Endothelial cell of umbilical vein (primary cell): ENCODE measurements at regions not wholly inside any gene's neighbourhood (a gene's known extent, or its start where the extent isn't known, plus 50 kb on each side); places are given as distances from the start of the nearest gene placed in this dataset.

ENCODE experiments used
- BruUV-seq: library from RNA; stranded (reverse); fragments of 400-500 nt; replicated peaks from 2 replicates; lab custom pipeline; 2021; lab: Mats Ljungman, UMichigan
- CTCF ChIA-PET: fragments of 300-600, 350-600 bp; sonication (Branson Sonifier 250); formaldehyde crosslinking; loops from one replicate; lab custom pipeline; 2021; ENCODE audit warnings: antibody characterized with exemption, inconsistent platforms; lab: Charles Lee
- POLR2A ChIA-PET: fragments of 300-600, 350-600 bp; sonication (Branson Sonifier 250); formaldehyde crosslinking; loops from one replicate; lab custom pipeline; 2021; ENCODE audit warnings: antibody characterized with exemption, inconsistent platforms; lab: Charles Lee
- DNase-seq: peaks from one replicate; pipeline ENCODE4 v3.0.0-alpha.2; 2011; ENCODE audit warnings: low read depth, low spot score
- FAIRE-seq: peaks from 2 replicates; lab custom pipeline; 2011; peaks lifted over from hg19 to GRCh38; lab: Jason Lieb, UNC
- H2AFZ ChIP-seq: 2 replicates; pipeline ENCODE4 v1.6.0; 2012; ENCODE audit warnings: low read depth, low read length, control low read depth, inconsistent platforms
- H3K27ac ChIP-seq: 2 replicates; pipeline ENCODE4 v1.5.1; 2011; ENCODE audit warnings: low read depth, mild to moderate bottlenecking, control low read depth, low read length, moderate library complexity; ENCODE audit not compliant: insufficient read depth
- H3K27me3 ChIP-seq, 2 experiments: 2 replicates each; pipeline versions ENCODE4 v1.6.0 to v1.6.1; 2011; ENCODE audit warnings: low read length in 2 of 2, mixed read lengths in 1 of 2; ENCODE audit not compliant: control insufficient read depth in 2 of 2, insufficient read depth in 2 of 2
- H3K36me3 ChIP-seq, 2 experiments: 2 replicates in 1 of 2; 3 replicates in 1 of 2; pipeline ENCODE4 v1.5.1; 2011; ENCODE audit warnings: low read length in 2 of 2, mild to moderate bottlenecking in 1 of 2, moderate library complexity in 1 of 2; ENCODE audit not compliant: control insufficient read depth in 2 of 2, insufficient read depth in 2 of 2; ENCODE audit errors: extremely low read depth in 1 of 2
- H3K4me1 ChIP-seq: 3 replicates; pipeline ENCODE4 v1.5.1; 2011; ENCODE audit warnings: mild to moderate bottlenecking, low read length; ENCODE audit not compliant: control insufficient read depth, insufficient read depth; ENCODE audit errors: extremely low read depth
- H3K4me2 ChIP-seq: 2 replicates; pipeline ENCODE4 v1.6.1; 2011; ENCODE audit warnings: low read length, control low read depth, mixed read lengths; ENCODE audit not compliant: insufficient read depth
- H3K4me3 ChIP-seq, 3 experiments: fragments of 200-600 bp in 1 of 3; sonication (generic), shearing (Covaris generic) in 1 of 3; replicated peaks in 1 of 3; 2 replicates each; pipeline ENCODE4 v1.5.1; 2011 to 2016; ENCODE audit warnings: control low read depth in 3 of 3, low read length in 3 of 3, mild to moderate bottlenecking in 2 of 3, inconsistent platforms in 1 of 3, low read depth in 1 of 3, moderate library complexity in 1 of 3; ENCODE audit not compliant: insufficient read depth in 1 of 3
- H3K79me2 ChIP-seq: 2 replicates; pipeline ENCODE4 v1.6.0; 2012; ENCODE audit warnings: low read length, inconsistent platforms; ENCODE audit not compliant: control insufficient read depth, insufficient read depth
- H3K9ac ChIP-seq: replicated peaks from 2 replicates; pipeline ENCODE3; 2011; ENCODE audit warnings: low read length, control low read depth; ENCODE audit not compliant: insufficient read depth; ENCODE audit errors: extremely low read depth
- H3K9me1 ChIP-seq: replicated peaks from 3 replicates; pipeline ENCODE4 v1.6.0; 2011; ENCODE audit warnings: mild to moderate bottlenecking, low read length; ENCODE audit not compliant: control insufficient read depth, insufficient read depth; ENCODE audit errors: extremely low read depth
- H3K9me3 ChIP-seq: replicated peaks from 2 replicates; pipeline ENCODE4 v1.5.1; 2012; ENCODE audit warnings: low read length, inconsistent platforms; ENCODE audit not compliant: control insufficient read depth, insufficient read depth
- H4K20me1 ChIP-seq: replicated peaks from 2 replicates; pipeline ENCODE3; 2011; ENCODE audit warnings: mild to moderate bottlenecking, low read length; ENCODE audit not compliant: control insufficient read depth, insufficient read depth; ENCODE audit errors: extremely low read depth
- EZH2 ChIP-seq: IDR thresholded peaks from 2 replicates; pipeline ENCODE4 v1.6.1; 2012; ENCODE audit warnings: borderline replicate concordance, low read depth, mild to moderate bottlenecking, moderate library complexity, low read length, inconsistent platforms; ENCODE audit not compliant: severe bottlenecking
- FOS ChIP-seq: IDR thresholded peaks from 2 replicates; pipeline ENCODE4 v1.6.1; 2011; ENCODE audit warnings: mild to moderate bottlenecking, low read length, moderate library complexity, borderline replicate concordance; ENCODE audit not compliant: insufficient read depth
- GATA2 ChIP-seq: IDR thresholded peaks from 2 replicates; pipeline ENCODE4 v1.7.0; 2011; ENCODE audit warnings: low read depth, mild to moderate bottlenecking, moderate library complexity, mixed read lengths, low read length; ENCODE audit not compliant: insufficient read length, insufficient read depth
- JUN ChIP-seq: IDR thresholded peaks from 2 replicates; pipeline ENCODE4 v1.6.1; 2011; ENCODE audit warnings: borderline replicate concordance, low read depth; ENCODE audit not compliant: insufficient read length, insufficient read depth
- MYC ChIP-seq: IDR thresholded peaks from one replicate; pipeline ENCODE4 v1.6.1; 2011; ENCODE audit warnings: mild to moderate bottlenecking, low read depth, low read length
- POLR2A ChIP-seq: IDR thresholded peaks from 2 replicates; pipeline ENCODE4 v1.6.1; 2012; ENCODE audit warnings: low read depth, mild to moderate bottlenecking, control low read depth, low read length
- POLR2AphosphoS5 ChIP-seq: IDR thresholded peaks from 2 replicates; pipeline ENCODE4 v1.6.1; 2012; ENCODE audit warnings: low read depth, mild to moderate bottlenecking, control low read depth, low read length, moderate library complexity; ENCODE audit not compliant: insufficient read depth
- dilution Hi-C: fragments of 300-500 bp; cut with MboI; formaldehyde crosslinking; loops from one replicate; pipeline ENCODE4 v1.15.0; 2019; ENCODE audit warnings: low sequenced_read_pairs; ENCODE audit not compliant: extremely low pct_ligation_motif_present
- intact Hi-C: fragments of 100-400 bp; cut with micrococcal nuclease; formaldehyde crosslinking; loops from one replicate; pipeline ENCODE4 v1.10.0; 2022
- TF ChIP-seq, protein P1 (sequence below), 2 donors: IDR thresholded peaks; 1 replicate in 1 of 2; 2 replicates in 1 of 2; pipeline ENCODE4 v1.5.1; 2011; ENCODE audit warnings: low read length in 2 of 2, mild to moderate bottlenecking in 2 of 2, moderate library complexity in 2 of 2, control low read depth in 1 of 2, inconsistent platforms in 1 of 2, low read depth in 1 of 2; ENCODE audit not compliant: insufficient read depth in 1 of 2; ENCODE audit errors: extremely low read depth in 1 of 2
- TF ChIP-seq, protein P2 (sequence below): IDR thresholded peaks from 2 replicates; pipeline ENCODE4 v1.6.1; 2011; ENCODE audit not compliant: insufficient read depth, insufficient read length

GRCh38 chr9:4400731-4401130, 89.5 kb upstream of the SLC1A1 start:
- CTCF ChIA-PET, result interaction anchor here (0.9 kb wide), 1 partner anchor 240 kb away, joined by 4 read pairs; no protein-coding TSS in a partner anchor
- dilution Hi-C loops, result no loop called here
- no peak for FAIRE-seq

GRCh38 chr9:4397917-4398316, 92.4 kb upstream of the SLC1A1 start:
- H3K27me3 ChIP-seq, result no peaks in the 10 kb centered on the region
- H4K20me1 ChIP-seq, result no peaks in the 10 kb centered on the region
- no peak overlapping the region for H3K4me3 ChIP-seq
- no peak for TF ChIP-seq GATA2
- no peak for TF ChIP-seq EZH2
- TF ChIP-seq MYC, result no peak
- no peak for TF ChIP-seq POLR2A
- no peak for TF ChIP-seq JUN
- TF ChIP-seq, protein P1, sequence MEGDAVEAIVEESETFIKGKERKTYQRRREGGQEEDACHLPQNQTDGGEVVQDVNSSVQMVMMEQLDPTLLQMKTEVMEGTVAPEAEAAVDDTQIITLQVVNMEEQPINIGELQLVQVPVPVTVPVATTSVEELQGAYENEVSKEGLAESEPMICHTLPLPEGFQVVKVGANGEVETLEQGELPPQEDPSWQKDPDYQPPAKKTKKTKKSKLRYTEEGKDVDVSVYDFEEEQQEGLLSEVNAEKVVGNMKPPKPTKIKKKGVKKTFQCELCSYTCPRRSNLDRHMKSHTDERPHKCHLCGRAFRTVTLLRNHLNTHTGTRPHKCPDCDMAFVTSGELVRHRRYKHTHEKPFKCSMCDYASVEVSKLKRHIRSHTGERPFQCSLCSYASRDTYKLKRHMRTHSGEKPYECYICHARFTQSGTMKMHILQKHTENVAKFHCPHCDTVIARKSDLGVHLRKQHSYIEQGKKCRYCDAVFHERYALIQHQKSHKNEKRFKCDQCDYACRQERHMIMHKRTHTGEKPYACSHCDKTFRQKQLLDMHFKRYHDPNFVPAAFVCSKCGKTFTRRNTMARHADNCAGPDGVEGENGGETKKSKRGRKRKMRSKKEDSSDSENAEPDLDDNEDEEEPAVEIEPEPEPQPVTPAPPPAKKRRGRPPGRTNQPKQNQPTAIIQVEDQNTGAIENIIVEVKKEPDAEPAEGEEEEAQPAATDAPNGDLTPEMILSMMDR (IDR thresholded peaks at IDR 0.05; ENCODE audit: extremely low read depth in 1 of 2, insufficient read depth in 1 of 2, low read depth in 1 of 2, low read length in 2 of 2), result no peak
- TF ChIP-seq POLR2AphosphoS5, result no peak
- no peak for TF ChIP-seq FOS
- TF ChIP-seq, protein P2, sequence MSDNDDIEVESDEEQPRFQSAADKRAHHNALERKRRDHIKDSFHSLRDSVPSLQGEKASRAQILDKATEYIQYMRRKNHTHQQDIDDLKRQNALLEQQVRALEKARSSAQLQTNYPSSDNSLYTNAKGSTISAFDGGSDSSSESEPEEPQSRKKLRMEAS, result no peak
- no peaks in the 10 kb centered on the region for H3K4me1 ChIP-seq
- H2AFZ ChIP-seq, result no peak overlapping the region
- no peak overlapping the region for H3K4me2 ChIP-seq
- H3K9ac ChIP-seq, result no peak overlapping the region
- no TSS peak for BruUV-seq
- DNase-seq (no peak), FAIRE-seq (no peak)
- intact Hi-C loops (no loop called here), dilution Hi-C loops (no loop called here)
- ChIA-PET CTCF (no interaction called here), POLR2A (no interaction called here)
- no peaks in the 10 kb centered on the region for H3K9me1 ChIP-seq
- H3K36me3 ChIP-seq, result no peaks in the 10 kb centered on the region
- no peak overlapping the region for H3K27ac ChIP-seq
- H3K9me3 ChIP-seq, result no peaks in the 10 kb centered on the region
- no peaks in the 10 kb centered on the region for H3K79me2 ChIP-seq

More at GRCh38 chr9:4400731-4401130, 89.5 kb upstream of the SLC1A1 start:
- intact Hi-C loops, result no loop called here
- no peak overlapping the region for H3K9ac ChIP-seq
- no peak overlapping the region for H3K4me2 ChIP-seq
- no peaks in the 10 kb centered on the region for H3K27me3 ChIP-seq
- no peaks in the 10 kb centered on the region for H3K36me3 ChIP-seq
- BruUV-seq, result no TSS peak
- DNase-seq, result no peak
- no peak overlapping the region for H2AFZ ChIP-seq
- H3K9me1 ChIP-seq, result no peaks in the 10 kb centered on the region
- POLR2A ChIA-PET, result no interaction called here
- H3K27ac ChIP-seq, result no peak overlapping the region
- TF ChIP-seq, protein P2, result no peak
- no peak for TF ChIP-seq POLR2A
- no peaks in the 10 kb centered on the region for H3K9me3 ChIP-seq
- H3K4me3 ChIP-seq, result no peak overlapping the region
- no peaks in the 10 kb centered on the region for H3K79me2 ChIP-seq
- H4K20me1 ChIP-seq, result no peaks in the 10 kb centered on the region
- H3K4me1 ChIP-seq, result no peaks in the 10 kb centered on the region
